ENCODE measurements at regions not wholly inside any gene's neighbourhood (a gene's known extent, or its start where the extent isn't known, plus 50 kb on each side); places are given as distances from the start of the nearest gene placed in this dataset.

DNA sequence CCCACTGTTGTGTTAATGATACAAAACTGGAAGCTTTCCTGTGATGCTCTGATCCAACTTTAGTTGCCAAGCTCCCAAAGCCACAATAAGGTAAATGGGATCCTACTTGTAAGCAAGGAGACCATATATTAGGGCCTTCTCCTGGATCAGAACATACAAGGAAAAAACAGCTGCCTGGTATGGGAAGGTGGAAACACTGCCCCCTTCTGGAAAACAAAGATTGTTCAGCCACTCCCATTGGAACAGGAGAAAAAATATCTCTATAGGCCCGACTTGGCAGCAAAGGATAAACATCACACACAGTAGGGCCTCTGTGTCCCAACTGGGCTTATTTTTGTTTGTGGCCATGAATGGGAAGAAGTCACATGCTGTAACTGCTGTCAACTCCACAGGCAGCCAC lies 166.5 kb downstream of the TBX22 start:
- Histone ChIP-seq H3K9me3 (ENCODE audit: control extremely low read depth in 1 of 5, control insufficient read depth in 4 of 5, insufficient read depth in 2 of 5, low read depth in 1 of 5, low read length in 4 of 5) (peaks cover 0 to 1% (median 0%) of the 10 kb centered on the region in 5 experiments), H3K4me1 (ENCODE audit: control extremely low read depth in 1 of 4, control insufficient read depth in 4 of 4, insufficient read depth in 4 of 4, low read length in 3 of 4) (no peaks in the 10 kb centered on the region), H3K27ac (ENCODE audit: insufficient read depth in 1 of 2, low read depth in 1 of 2, low read length in 2 of 2, poor library complexity in 1 of 2, severe bottlenecking in 2 of 2) (no peak overlapping the region), H3K36me3 (ENCODE audit: control insufficient read depth in 4 of 4, insufficient read depth in 4 of 4, low read length in 3 of 4) (no peaks in the 10 kb centered on the region), H3K4me3 (ENCODE audit: control insufficient read depth in 1 of 7, extremely low read depth in 1 of 7, insufficient read depth in 4 of 7, low read depth in 2 of 7, low read length in 6 of 7) (no peak overlapping the region), H3K27me3 (replicated peaks in 2 of 5; ENCODE audit: control insufficient read depth in 4 of 5, insufficient read depth in 5 of 5, low read length in 4 of 5) (no peaks in the 10 kb centered on the region)
- ChIA-PET POLR2A (no interaction called here), CTCF (no interaction called here)
- peak in 1 of 3 donors; percentile 0 for DNase-seq
- WGBS (ENCODE audit: insufficient coverage), result no CpG with 5 or more reads among the region's 1 CpG

DNA sequence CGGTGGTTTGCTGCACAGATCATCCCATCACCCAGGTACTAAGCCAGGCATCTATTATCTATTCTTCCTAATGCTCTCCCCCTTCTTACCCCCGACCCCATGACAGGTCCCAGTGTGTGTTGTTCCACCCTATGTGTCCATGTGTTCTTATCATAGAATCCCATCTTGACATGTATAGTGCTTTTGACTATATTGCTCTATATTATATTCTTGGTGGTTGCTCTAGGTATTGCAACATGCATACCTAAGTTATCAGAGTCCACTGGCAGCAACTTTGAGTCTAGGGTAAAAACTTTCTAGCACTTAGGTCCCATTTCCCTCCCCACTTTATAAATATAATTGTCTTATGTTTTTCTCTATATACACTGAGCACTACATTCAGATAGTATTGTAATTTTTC lies 170.3 kb downstream of the TBX22 start:
- POLR2A ChIA-PET, result no interaction called here
- H3K36me3 ChIP-seq (ENCODE audit: control insufficient read depth in 4 of 4, insufficient read depth in 4 of 4, low read length in 3 of 4), result no peaks in the 10 kb centered on the region
- no CpG with 5 or more reads among the region's 2 CpGs for WGBS (ENCODE audit: insufficient coverage)

DNA sequence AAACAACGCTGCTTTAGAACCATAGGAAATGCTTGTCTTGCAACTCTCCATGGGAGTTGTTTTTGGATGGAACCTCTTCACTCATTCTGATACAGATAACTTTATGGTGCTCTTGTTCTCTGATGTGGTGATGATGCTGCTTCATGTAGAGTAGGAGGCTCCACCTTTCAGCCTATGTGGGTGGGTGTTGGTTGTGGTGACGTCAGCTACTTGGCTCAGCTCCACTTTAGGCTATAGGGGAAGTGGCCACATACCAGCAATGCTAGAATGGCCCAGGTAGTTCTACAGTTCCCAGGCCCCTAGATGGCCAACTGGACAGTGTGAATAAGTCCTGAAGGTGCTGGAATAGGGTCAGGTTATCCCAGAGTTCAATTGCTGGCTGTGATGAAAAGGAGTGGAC lies 192.1 kb downstream of the TBX22 start:
- POLR2A ChIA-PET, result no interaction called here

More for the DNA sequence above, 170.3 kb downstream of the TBX22 start:
- no peak for DNase-seq
- CTCF ChIA-PET, result no interaction called here
- H3K9me3 ChIP-seq (ENCODE audit: control extremely low read depth in 1 of 5, control insufficient read depth in 4 of 5, insufficient read depth in 2 of 5, low read depth in 1 of 5, low read length in 4 of 5), result peaks cover 0 to 3% (median 0%) of the 10 kb centered on the region in 5 experiments
- no peaks in the 10 kb centered on the region for H3K4me1 ChIP-seq (ENCODE audit: control extremely low read depth in 1 of 4, control insufficient read depth in 4 of 4, insufficient read depth in 4 of 4, low read length in 3 of 4)
- H3K4me3 ChIP-seq (ENCODE audit: control insufficient read depth in 1 of 7, extremely low read depth in 1 of 7, insufficient read depth in 4 of 7, low read depth in 2 of 7, low read length in 6 of 7), result no peak overlapping the region
- no peak overlapping the region for H3K27ac ChIP-seq (ENCODE audit: insufficient read depth in 1 of 2, low read depth in 1 of 2, low read length in 2 of 2, poor library complexity in 1 of 2, severe bottlenecking in 2 of 2)
- no peaks in the 10 kb centered on the region for H3K27me3 ChIP-seq (replicated peaks in 2 of 5; ENCODE audit: control insufficient read depth in 4 of 5, insufficient read depth in 5 of 5, low read length in 4 of 5)

DNA sequence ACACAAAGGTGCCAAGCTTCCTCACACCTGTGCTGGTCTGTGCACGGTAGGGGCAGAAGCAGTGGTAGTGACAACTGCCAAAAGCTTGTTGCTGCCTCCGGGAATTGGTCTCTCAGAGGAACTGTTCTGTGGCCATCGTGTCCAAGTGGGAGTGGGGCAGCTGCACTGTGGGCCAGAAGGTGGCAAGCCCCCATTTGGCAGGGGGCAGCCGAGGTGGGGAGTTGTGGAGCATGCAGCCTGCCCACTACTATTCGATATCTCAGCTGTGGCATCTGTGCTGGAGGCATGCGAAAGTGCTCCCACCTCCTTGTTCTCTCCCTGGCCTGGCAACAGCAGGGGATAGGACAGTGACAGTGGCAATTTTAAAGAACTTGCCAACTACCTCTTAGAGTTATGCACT lies 192.8 kb downstream of the TBX22 start:
- CTCF ChIA-PET, result no interaction called here

More for the DNA sequence above, 192.1 kb downstream of the TBX22 start:
- Histone ChIP-seq H3K27ac (ENCODE audit: insufficient read depth in 1 of 2, low read depth in 1 of 2, low read length in 2 of 2, poor library complexity in 1 of 2, severe bottlenecking in 2 of 2) (no peak overlapping the region), H3K36me3 (ENCODE audit: control insufficient read depth in 4 of 4, insufficient read depth in 4 of 4, low read length in 3 of 4) (no peaks in the 10 kb centered on the region), H3K4me3 (ENCODE audit: control insufficient read depth in 1 of 7, extremely low read depth in 1 of 7, insufficient read depth in 4 of 7, low read depth in 2 of 7, low read length in 6 of 7) (no peak overlapping the region), H3K4me1 (ENCODE audit: control extremely low read depth in 1 of 4, control insufficient read depth in 4 of 4, insufficient read depth in 4 of 4, low read length in 3 of 4) (no peaks in the 10 kb centered on the region), H3K9me3 (ENCODE audit: control extremely low read depth in 1 of 5, control insufficient read depth in 4 of 5, insufficient read depth in 2 of 5, low read depth in 1 of 5, low read length in 4 of 5) (no peaks in the 10 kb centered on the region), H3K27me3 (replicated peaks in 2 of 5; ENCODE audit: control insufficient read depth in 4 of 5, insufficient read depth in 5 of 5, low read length in 4 of 5) (no peaks in the 10 kb centered on the region)
- CTCF ChIA-PET, result no interaction called here
- DNase-seq, result no peak
- no CpG with 5 or more reads among the region's 2 CpGs for WGBS (ENCODE audit: insufficient coverage)

GRCh38 chrX:80216086-80216485 lies 201.5 kb downstream of the TBX22 start:
- H3K27me3 ChIP-seq (replicated peaks in 2 of 5; ENCODE audit: control insufficient read depth in 4 of 5, insufficient read depth in 5 of 5, low read length in 4 of 5), result no peaks in the 10 kb centered on the region

More for the DNA sequence above, 192.8 kb downstream of the TBX22 start:
- no peak overlapping the region for H3K4me3 ChIP-seq (ENCODE audit: control insufficient read depth in 1 of 7, extremely low read depth in 1 of 7, insufficient read depth in 4 of 7, low read depth in 2 of 7, low read length in 6 of 7)
- 78% methylated on average over 6 of the region's 6 CpGs for WGBS (ENCODE audit: insufficient coverage)
- no peaks in the 10 kb centered on the region for H3K36me3 ChIP-seq (ENCODE audit: control insufficient read depth in 4 of 4, insufficient read depth in 4 of 4, low read length in 3 of 4)
- POLR2A ChIA-PET, result no interaction called here
- no peak for DNase-seq
- H3K4me1 ChIP-seq (ENCODE audit: control extremely low read depth in 1 of 4, control insufficient read depth in 4 of 4, insufficient read depth in 4 of 4, low read length in 3 of 4), result no peaks in the 10 kb centered on the region
- no peak overlapping the region for H3K27ac ChIP-seq (ENCODE audit: insufficient read depth in 1 of 2, low read depth in 1 of 2, low read length in 2 of 2, poor library complexity in 1 of 2, severe bottlenecking in 2 of 2)
- no peaks in the 10 kb centered on the region for H3K9me3 ChIP-seq (ENCODE audit: control extremely low read depth in 1 of 5, control insufficient read depth in 4 of 5, insufficient read depth in 2 of 5, low read depth in 1 of 5, low read length in 4 of 5)
- H3K27me3 ChIP-seq (replicated peaks in 2 of 5; ENCODE audit: control insufficient read depth in 4 of 5, insufficient read depth in 5 of 5, low read length in 4 of 5), result no peaks in the 10 kb centered on the region

DNA sequence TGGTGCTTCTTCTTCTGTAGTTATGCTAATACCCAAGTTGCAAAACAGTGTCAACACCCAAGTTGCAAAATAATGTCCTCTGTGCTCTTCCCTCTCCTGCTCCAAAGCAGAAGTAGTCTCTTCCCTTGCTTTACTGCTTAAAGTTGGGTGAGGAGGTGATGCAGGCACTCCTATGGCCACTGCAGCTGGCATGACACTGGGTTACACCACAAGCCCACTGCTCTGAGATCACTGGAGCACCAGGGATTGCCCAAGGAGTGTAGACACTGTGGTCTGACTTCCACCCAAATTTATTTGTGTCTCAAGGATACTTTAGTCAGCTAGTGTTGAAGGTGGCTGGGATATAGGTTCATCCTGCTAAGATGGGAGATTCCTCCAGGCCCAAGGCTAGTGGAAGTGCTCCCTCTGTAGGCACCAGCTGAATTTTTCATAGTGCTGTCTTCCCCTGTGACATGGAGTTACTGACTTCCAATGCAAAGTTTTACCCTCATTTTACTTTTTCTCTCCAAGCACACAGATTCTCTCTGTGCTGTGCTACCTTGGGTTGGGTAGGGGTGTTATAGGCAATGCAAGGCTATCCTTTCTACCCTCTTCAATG lies 196.2 kb upstream of the TENT5D start:
- CTCF ChIA-PET, result no interaction called here
- Histone ChIP-seq H3K36me3 (ENCODE audit: control insufficient read depth in 4 of 4, insufficient read depth in 4 of 4, low read length in 3 of 4) (no peaks in the 10 kb centered on the region), H3K4me1 (ENCODE audit: control extremely low read depth in 1 of 4, control insufficient read depth in 4 of 4, insufficient read depth in 4 of 4, low read length in 3 of 4) (no peaks in the 10 kb centered on the region), H3K27me3 (replicated peaks in 2 of 5; ENCODE audit: control insufficient read depth in 4 of 5, insufficient read depth in 5 of 5, low read length in 4 of 5) (no peaks in the 10 kb centered on the region), H3K9me3 (ENCODE audit: control extremely low read depth in 1 of 5, control insufficient read depth in 4 of 5, insufficient read depth in 2 of 5, low read depth in 1 of 5, low read length in 4 of 5) (no peaks in the 10 kb centered on the region), H3K27ac (ENCODE audit: insufficient read depth in 1 of 2, low read depth in 1 of 2, low read length in 2 of 2, poor library complexity in 1 of 2, severe bottlenecking in 2 of 2) (no peak overlapping the region), H3K4me3 (ENCODE audit: control insufficient read depth in 1 of 7, extremely low read depth in 1 of 7, insufficient read depth in 4 of 7, low read depth in 2 of 7, low read length in 6 of 7) (no peak overlapping the region)
- no peak for DNase-seq
- POLR2A ChIA-PET, result no interaction called here

More at GRCh38 chrX:80216086-80216485, 201.5 kb downstream of the TBX22 start:
- Histone ChIP-seq H3K4me3 (ENCODE audit: control insufficient read depth in 1 of 7, extremely low read depth in 1 of 7, insufficient read depth in 4 of 7, low read depth in 2 of 7, low read length in 6 of 7) (no peak overlapping the region), H3K36me3 (ENCODE audit: control insufficient read depth in 4 of 4, insufficient read depth in 4 of 4, low read length in 3 of 4) (no peaks in the 10 kb centered on the region), H3K4me1 (ENCODE audit: control extremely low read depth in 1 of 4, control insufficient read depth in 4 of 4, insufficient read depth in 4 of 4, low read length in 3 of 4) (no peaks in the 10 kb centered on the region), H3K9me3 (ENCODE audit: control extremely low read depth in 1 of 5, control insufficient read depth in 4 of 5, insufficient read depth in 2 of 5, low read depth in 1 of 5, low read length in 4 of 5) (peaks cover 0 to 3% (median 0%) of the 10 kb centered on the region in 5 experiments), H3K27ac (ENCODE audit: insufficient read depth in 1 of 2, low read depth in 1 of 2, low read length in 2 of 2, poor library complexity in 1 of 2, severe bottlenecking in 2 of 2) (no peak overlapping the region)
- 75% methylated on average over 2 of the region's 2 CpGs for WGBS (ENCODE audit: insufficient coverage)
- ChIA-PET CTCF (no interaction called here), POLR2A (no interaction called here)
- no peak for DNase-seq

- CTCF ChIA-PET, result no interaction called here
- Histone ChIP-seq H3K4me1 (ENCODE audit: control extremely low read depth in 1 of 4, control insufficient read depth in 4 of 4, insufficient read depth in 4 of 4, low read length in 3 of 4) (no peaks in the 10 kb centered on the region), H3K4me3 (ENCODE audit: control insufficient read depth in 1 of 7, extremely low read depth in 1 of 7, insufficient read depth in 4 of 7, low read depth in 2 of 7, low read length in 6 of 7) (no peak overlapping the region), H3K27me3 (replicated peaks in 2 of 5; ENCODE audit: control insufficient read depth in 4 of 5, insufficient read depth in 5 of 5, low read length in 4 of 5) (no peaks in the 10 kb centered on the region), H3K9me3 (ENCODE audit: control extremely low read depth in 1 of 5, control insufficient read depth in 4 of 5, insufficient read depth in 2 of 5, low read depth in 1 of 5, low read length in 4 of 5) (no peaks in the 10 kb centered on the region), H3K36me3 (ENCODE audit: control insufficient read depth in 4 of 4, insufficient read depth in 4 of 4, low read length in 3 of 4) (no peaks in the 10 kb centered on the region), H3K27ac (ENCODE audit: insufficient read depth in 1 of 2, low read depth in 1 of 2, low read length in 2 of 2, poor library complexity in 1 of 2, severe bottlenecking in 2 of 2) (no peak overlapping the region)
- no peak for DNase-seq
- POLR2A ChIA-PET, result no interaction called here
- WGBS (ENCODE audit: insufficient coverage), result 56% methylated on average over 1 of the region's 2 CpGs
Measured at GRCh38 chrX:80229626-80230025, 190.6 kb upstream of the TENT5D start.

Data from common myeloid progenitor, CD34-positive (primary cell).